ENCODE measurements at regions not wholly inside any gene's neighbourhood (a gene's known extent, or its start where the extent isn't known, plus 50 kb on each side); places are given as distances from the start of the nearest gene placed in this dataset.

DNA sequence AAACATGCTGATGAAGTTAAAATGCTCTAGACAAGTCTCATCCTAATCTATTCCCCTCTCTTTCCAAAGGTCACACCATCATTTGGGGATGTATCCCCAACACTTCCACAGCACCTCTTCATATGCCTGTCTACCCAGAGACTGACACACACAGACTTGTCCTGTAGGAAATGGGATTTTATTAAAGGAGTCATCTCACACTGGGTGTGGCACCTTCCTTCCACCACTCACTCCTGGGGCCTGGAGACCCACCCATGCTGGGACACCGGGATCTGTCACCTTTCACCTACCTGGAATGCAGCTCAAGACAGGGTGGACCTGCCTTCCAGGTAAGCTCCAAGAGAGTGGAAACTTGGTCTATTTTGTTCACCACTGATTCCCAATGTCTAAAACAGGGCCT, 99.4 kb upstream of the HAND1 start:
- TF ChIP-seq CTCF (IDR thresholded peaks at IDR 0.05) (no peak), POLR2A (IDR thresholded peaks at IDR 0.05) (no peak)

Measured in Peyer's patch (tissue), 4 donors.